GM19035 (cell line): ENCODE measurements at regions not wholly inside any gene's neighbourhood (a gene's known extent, or its start where the extent isn't known, plus 50 kb on each side); places are given as distances from the start of the nearest gene placed in this dataset.

ENCODE experiments used
- ATAC-seq: cut with Tn5 transposase; IDR thresholded peaks from one replicate; pipeline ENCODE4 v1.9.1; 2021; ENCODE audit not compliant: unreplicated experiment

GRCh38 chr15:99440551-99441443 lies 125.0 kb upstream of the MEF2A start:
- no peak for ATAC-seq

GRCh38 chr15:99441444-99441800 lies 124.4 kb upstream of the MEF2A start:
- no peak for ATAC-seq

DNA sequence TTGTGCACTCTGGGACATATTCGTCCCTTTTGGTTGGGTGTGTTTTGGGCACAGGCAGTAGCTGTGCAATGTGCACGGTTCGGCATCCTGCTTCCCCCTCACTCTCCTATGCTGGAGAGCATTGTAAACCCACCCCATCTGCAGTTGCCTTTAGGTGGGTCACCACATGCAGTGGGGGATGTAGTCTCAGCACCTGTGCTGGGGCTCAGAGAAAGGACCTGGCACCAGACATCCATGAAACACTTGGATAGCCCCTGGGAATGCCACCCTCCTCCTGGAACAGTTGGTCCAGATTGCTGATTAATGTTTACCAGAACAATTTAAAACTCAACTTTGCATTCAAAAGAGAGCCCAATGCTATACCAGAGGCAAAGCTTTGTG lies 123.9 kb upstream of the MEF2A start:
- no peak for ATAC-seq

DNA sequence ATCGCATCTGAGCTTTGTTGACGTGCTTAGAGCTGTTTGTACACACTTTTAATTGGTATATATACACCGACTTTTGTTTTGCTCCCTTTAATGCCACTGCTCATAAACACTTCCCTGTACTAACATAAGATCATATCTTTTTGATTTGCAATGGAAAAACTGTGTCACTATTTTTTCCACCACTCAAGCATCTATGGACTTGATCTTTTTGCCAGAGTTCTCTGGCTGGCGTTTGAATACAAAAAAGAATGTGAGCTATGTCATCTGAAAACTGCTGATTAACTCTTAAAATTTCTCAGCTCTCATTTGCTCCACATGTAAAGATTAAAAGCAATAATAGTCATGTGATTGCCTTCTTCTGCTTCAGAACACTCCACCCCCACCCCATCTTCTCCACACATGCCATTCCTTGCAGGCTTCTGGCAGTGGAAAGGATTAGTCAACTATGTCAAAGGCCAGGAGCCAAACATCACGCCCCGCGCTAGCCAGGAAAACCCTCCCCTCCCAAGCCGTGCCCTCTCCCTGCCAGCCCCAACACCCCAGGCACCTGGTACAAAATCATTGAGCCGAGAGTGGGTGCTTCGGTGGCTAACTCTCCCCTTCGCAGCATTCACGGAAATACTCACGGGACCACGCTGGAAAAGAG lies 123.4 kb upstream of the MEF2A start:
- no peak for ATAC-seq

DNA sequence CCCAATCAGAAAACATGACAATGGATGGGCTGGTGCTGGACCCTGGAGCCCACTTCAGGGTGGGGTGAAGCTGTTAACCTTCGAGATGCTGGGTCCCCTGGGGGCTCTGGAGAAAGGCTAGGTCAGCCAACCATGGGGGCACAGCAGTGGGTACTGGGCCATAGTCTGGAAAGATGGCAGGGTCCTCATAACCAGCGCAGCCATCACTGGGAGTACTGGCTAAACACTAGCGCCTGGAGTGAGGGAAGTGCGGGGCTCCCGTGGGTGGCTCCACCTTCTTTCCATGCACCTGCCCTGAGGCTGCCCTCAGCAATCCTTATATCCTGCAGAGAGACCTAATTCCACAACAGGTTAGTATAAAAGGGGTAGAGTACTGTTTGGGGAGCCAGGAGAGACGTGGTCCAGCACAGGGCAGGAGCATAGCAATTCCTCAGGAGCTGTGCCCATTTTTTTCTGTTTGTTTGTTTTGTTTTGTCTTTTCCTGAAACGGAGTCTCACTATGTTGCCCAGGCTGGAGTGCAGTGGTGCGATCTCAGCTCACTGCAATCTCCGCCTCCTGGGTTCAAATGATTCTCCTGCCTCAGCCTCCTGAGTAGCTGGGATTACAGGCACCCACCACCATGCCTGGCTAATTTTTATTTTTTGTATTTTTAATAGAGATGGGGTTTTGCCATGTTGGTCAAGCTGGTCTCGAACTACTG lies 122.6 kb upstream of the MEF2A start:
- no peak for ATAC-seq

DNA sequence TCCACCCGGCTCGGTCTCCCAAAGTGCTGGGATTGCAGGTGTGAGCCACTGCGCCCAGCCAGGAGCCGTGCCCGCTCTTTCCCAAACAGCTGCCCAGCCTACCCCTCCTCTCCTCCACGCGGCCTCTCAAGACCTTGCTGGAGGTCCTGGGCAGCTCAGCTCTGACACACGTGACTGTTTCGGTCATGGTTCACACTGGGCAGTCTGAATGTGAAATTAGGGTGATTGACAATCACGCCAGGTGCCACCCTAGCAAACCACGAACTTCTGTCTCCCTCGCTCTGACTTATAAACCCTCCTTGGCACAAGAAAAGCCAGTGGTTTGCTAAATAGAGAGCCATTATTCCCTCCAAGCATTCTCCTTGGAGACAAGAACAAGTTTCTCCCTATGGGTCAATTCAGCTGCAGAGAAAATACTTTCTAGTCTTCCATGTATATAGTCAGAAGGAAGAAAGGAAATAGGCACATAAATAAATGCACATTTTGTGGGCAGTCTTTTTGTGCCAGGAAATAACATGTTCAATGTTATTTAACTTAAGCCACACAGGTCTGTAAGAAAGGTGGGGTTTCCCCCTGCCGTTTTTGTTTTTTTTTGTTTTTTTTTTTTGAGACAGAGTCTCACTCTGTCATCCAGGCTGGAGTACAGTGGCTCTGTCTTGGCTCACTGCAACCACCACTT lies 121.9 kb upstream of the MEF2A start:
- ATAC-seq, result no peak

- no peak for ATAC-seq
These were observed 120.4 kb upstream of the MEF2A start for GRCh38 chr15:99445272-99445850.

- no peak for ATAC-seq
These were observed 119.0 kb upstream of the MEF2A start for GRCh38 chr15:99446565-99447496.

- no peak for ATAC-seq
These were observed 118.0 kb upstream of the MEF2A start for GRCh38 chr15:99447497-99448371.

DNA sequence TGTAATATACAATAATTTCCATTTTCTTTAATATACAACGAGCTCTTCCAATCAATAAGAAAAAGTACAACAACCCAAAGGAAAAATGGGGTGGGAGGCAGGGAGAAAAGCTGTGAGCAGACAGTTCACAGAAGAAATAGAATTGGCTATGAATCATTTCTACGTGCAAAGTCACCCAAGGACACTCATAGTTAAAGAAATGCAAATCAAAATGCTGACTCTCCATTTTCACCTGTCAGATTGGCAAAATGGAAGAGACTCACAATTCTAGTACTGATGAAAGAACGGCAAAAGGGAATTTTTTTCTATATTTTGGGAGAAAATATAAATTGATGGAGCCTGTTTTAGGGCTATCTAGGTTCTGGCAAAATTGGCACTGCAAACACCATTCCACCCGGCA lies 116.3 kb upstream of the MEF2A start:
- ATAC-seq, result no peak

DNA sequence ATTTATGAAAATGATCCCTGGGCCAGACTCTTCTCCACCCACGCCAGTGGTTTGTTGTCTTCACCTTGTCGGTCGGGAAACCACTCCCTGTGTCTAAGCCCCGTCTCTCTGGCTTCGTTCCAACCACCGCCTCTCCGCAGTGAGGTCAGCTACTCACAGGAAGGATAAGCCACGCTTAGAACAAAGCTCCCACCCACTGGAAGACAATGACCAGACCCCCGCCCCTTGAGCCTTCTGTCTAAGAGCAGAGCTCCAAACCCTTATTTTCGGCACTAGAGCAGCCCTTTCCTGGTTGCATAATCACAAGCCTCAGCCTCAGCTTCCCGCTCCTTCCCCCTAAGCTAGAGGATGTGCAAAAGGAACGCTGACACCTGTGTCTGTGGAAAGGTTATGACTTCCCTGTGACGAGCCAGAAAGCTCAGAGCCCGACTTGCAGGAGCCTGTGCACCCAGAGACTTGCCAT lies 114.9 kb upstream of the MEF2A start:
- ATAC-seq, result no peak

DNA sequence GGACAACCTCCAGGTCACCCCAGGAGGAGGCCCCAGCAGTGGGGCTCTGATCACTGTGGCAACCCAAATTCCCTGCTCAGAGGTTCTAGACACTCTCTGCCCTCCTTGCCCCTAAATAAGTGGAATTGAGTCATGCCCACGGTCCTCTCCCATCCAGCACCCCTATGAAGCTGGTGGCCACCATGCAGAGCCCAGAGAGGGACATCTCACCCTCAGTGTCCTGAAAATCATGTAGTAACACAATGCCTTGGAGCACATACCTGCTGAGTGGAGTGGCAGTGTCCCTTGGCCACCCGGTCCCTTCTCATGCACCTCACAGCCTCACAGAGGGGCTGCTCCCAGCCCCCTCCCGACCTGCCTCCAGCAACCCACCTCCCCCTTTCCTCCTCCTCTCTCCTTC lies 114.3 kb upstream of the MEF2A start:
- no peak for ATAC-seq

GRCh38 chr15:99452010-99452409 lies 113.8 kb upstream of the MEF2A start:
- ATAC-seq, result no peak

DNA sequence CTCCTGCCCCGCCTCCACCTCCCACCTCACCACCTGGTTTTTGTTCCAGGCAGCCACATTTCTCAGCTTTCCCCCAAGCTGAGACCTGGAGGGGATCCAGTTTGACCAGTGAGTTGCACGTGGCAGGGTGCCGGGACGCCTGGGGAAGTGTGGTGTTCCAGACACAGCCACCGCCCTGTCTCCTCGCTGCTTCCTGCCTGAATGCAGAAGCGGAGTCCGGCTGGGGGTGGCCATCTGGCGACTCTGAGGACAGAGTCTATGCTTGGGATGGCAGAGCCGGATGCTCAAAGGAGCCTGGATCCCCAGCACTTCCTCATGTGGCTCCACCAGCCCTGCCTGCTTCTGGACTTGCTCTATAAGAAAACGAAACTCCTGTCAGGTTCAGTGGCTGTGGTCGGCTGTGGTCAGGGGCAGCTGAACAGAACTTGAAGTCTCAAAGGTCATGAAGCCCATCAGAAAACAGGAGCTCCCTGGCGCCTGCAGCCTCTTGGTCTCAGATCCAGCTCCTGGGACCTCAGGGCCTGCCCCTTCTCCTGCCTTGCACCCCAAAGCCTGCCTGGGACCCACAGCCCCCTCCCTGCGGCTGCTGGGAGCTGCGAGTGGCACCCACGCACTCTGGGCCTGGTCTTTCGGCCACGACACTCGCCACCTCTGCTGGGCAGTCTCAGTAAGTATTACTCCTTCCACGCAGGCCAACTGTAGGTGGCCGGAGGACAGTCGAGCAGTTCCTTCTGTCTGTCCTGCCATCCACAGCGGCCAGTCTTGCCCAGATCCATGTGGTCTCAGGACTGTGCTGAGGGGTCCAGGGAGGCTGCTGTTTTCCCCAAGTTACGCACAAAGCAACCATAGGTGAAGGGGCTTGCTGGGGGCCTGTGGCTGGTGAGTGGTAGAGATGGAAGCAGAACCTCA lies 112.8 kb upstream of the MEF2A start:
- peak; percentile 90 for ATAC-seq

DNA sequence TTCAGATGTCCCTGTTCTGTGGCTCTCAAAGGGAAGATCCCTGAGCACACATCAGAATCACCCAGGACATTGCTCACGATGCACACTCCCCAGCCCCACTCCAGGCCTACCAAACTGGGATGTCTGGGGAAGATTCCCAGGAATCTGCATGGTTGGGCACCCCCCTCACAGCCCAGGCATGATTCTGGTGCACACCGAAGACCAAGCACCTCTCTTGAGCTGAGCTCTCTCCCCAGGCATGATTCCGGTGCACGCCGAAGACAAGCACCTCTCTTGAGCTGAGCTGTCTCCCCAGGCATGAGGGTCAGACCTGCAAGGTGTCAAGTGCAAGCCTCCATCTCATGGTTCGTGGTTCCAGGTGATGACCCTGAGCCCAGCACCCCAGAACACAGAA lies 112.2 kb upstream of the MEF2A start:
- ATAC-seq, result no peak

- ATAC-seq, result no peak
These were observed 111.5 kb upstream of the MEF2A start for GRCh38 chr15:99454107-99454809.
